D721Med (cell line): ENCODE measurements at regions not wholly inside any gene's neighbourhood (a gene's known extent, or its start where the extent isn't known, plus 50 kb on each side); places are given as distances from the start of the nearest gene placed in this dataset.

Experiments used
- DNase-seq: peaks from one replicate; pipeline ENCODE4 v3.0.0; 2011; ENCODE audit warnings: low spot score; ENCODE audit not compliant: insufficient read length
- FAIRE-seq: peaks from 2 replicates; lab custom pipeline; 2011; peaks lifted over from hg19 to GRCh38; lab: Jason Lieb, UNC
- CTCF ChIP-seq: IDR thresholded peaks from 2 replicates; pipeline ENCODE4 v1.5.1; 2012; ENCODE audit warnings: mild to moderate bottlenecking, control low read depth; ENCODE audit not compliant: insufficient read depth; ENCODE audit errors: missing control alignments

GRCh38 chr13:109654341-109655205, 131.8 kb downstream of the IRS2 start:
- TF ChIP-seq CTCF = no peak
- DNase-seq (no peak), FAIRE-seq (no peak)

- no peak for DNase-seq
- no peak for TF ChIP-seq CTCF
- no peak for FAIRE-seq
These were observed 133.9 kb downstream of the IRS2 start for GRCh38 chr13:109652531-109652930.

- FAIRE-seq (no peak), DNase-seq (no peak)
- no peak for TF ChIP-seq CTCF
These were observed 134.5 kb downstream of the IRS2 start for GRCh38 chr13:109651854-109652253.

DNA sequence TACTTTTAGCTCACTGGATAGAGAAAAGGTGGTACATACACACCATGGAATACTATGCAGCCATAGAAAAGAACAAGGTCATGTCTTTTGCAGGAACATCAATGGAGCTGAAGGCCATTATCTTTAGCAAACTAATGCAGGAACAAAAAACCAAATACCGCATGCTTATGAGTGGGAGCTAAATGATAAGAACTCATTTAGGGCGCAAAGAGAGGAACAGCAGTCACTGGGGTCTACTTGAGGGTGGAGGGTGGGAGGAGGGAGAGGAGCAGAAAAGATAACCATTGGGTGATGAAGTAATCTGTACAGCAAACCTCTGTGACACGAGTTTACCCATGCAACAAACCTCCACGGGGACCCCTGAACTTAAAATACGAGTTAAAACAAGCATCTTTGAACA, 135.1 kb downstream of the IRS2 start:
- no peak for TF ChIP-seq CTCF
- DNase-seq (no peak), FAIRE-seq (no peak)

- FAIRE-seq (no peak), DNase-seq (no peak)
- TF ChIP-seq CTCF = no peak
These were observed 135.5 kb downstream of the IRS2 start for GRCh38 chr13:109650861-109651260.

DNA sequence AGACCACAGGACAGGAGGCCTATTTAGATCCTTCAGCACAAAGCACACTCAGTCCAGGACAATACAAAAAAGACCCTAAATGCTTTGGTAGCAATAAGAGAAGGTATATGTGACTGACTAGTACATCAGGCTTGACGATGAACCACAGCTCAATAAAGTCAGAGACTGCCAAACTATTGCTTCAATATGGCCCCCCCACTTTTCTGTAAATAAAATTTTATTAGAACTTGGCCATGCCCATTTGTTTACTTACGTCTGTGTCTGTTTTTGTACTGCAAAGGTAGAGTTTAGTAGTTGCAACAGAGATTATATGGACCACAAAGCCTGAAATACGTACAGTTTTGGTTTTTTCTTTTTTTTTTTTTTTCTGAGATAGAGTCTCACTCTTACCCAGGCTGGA, 136.7 kb downstream of the IRS2 start:
- no peak for TF ChIP-seq CTCF
- FAIRE-seq = no peak
- DNase-seq = no peak

- no peak for FAIRE-seq
- DNase-seq = no peak
- TF ChIP-seq CTCF = no peak
These were observed 138.7 kb downstream of the IRS2 start for GRCh38 chr13:109647699-109648098.
